Fibroblast of lung (primary cell): ENCODE measurements at regions not wholly inside any gene's neighbourhood (a gene's known extent, or its start where the extent isn't known, plus 50 kb on each side); places are given as distances from the start of the nearest gene placed in this dataset.
A peak's percentile ranks its signal among the peaks of the same experiment; 100 is the strongest.

ENCODE experiments used
- DNase-seq, 2 donors: peaks; one replicate each; pipeline versions ENCODE4 v3.0.0 to v3.0.0-alpha.2; 2010; ENCODE audit warnings: low read depth in 2 of 2
- H2AFZ ChIP-seq: 2 replicates; pipeline ENCODE4 v1.5.1; 2012; ENCODE audit warnings: low read length, control low read depth, inconsistent platforms
- H3K27ac ChIP-seq: 2 replicates; pipeline ENCODE4 v1.5.1; 2011; ENCODE audit warnings: low read length, control low read depth; ENCODE audit not compliant: insufficient read depth
- H3K27me3 ChIP-seq: 2 replicates; pipeline ENCODE4 v1.5.1; 2011; ENCODE audit warnings: mild to moderate bottlenecking, low read length; ENCODE audit not compliant: control insufficient read depth, insufficient read depth
- H3K36me3 ChIP-seq: 2 replicates; pipeline ENCODE4 v1.5.1; 2011; ENCODE audit warnings: low read length; ENCODE audit not compliant: control insufficient read depth, insufficient read depth
- H3K4me1 ChIP-seq: 2 replicates; pipeline ENCODE4 v1.5.1; 2011; ENCODE audit warnings: low read length; ENCODE audit not compliant: control insufficient read depth, insufficient read depth; ENCODE audit errors: extremely low read depth
- H3K4me2 ChIP-seq: 2 replicates; pipeline ENCODE4 v1.5.1; 2011; ENCODE audit warnings: low read length, control low read depth; ENCODE audit not compliant: insufficient read depth; ENCODE audit errors: extremely low read depth
- H3K4me3 ChIP-seq, 4 experiments: fragments of 200-600 bp in 1 of 4; sonication (generic) in 1 of 4; replicated peaks in 1 of 4; 2 replicates each; pipeline ENCODE4 v1.5.1; 2011 to 2016; ENCODE audit warnings: low read length in 4 of 4, low read depth in 3 of 4, mild to moderate bottlenecking in 3 of 4, control low read depth in 2 of 4, inconsistent platforms in 1 of 4, mixed read lengths in 1 of 4; ENCODE audit not compliant: insufficient read depth in 1 of 4; ENCODE audit errors: control extremely low read depth in 1 of 4
- H3K79me2 ChIP-seq: 2 replicates; pipeline ENCODE4 v1.5.1; 2012; ENCODE audit warnings: mild to moderate bottlenecking, low read length, inconsistent platforms; ENCODE audit not compliant: control insufficient read depth, insufficient read depth
- H3K9ac ChIP-seq: 2 replicates; pipeline ENCODE4 v1.5.1; 2011; ENCODE audit warnings: mild to moderate bottlenecking, low read length, control low read depth; ENCODE audit not compliant: insufficient read depth
- H3K9me3 ChIP-seq: 2 replicates; pipeline ENCODE4 v1.5.1; 2012; ENCODE audit warnings: low read depth, low read length; ENCODE audit not compliant: control insufficient read depth, insufficient read depth
- H4K20me1 ChIP-seq: 2 replicates; pipeline ENCODE4 v1.5.1; 2011; ENCODE audit warnings: low read length; ENCODE audit not compliant: control insufficient read depth, insufficient read depth; ENCODE audit errors: extremely low read depth
- EZH2 ChIP-seq: IDR thresholded peaks from 2 replicates; pipeline ENCODE4 v1.5.1; 2012; ENCODE audit warnings: low read length, control low read depth, mild to moderate bottlenecking; ENCODE audit errors: missing control alignments
- TF ChIP-seq, protein P1 (sequence below), 2 donors: IDR thresholded peaks in 1 of 2; conservative IDR thresholded peaks in 1 of 2; 1 replicate in 1 of 2; 2 replicates in 1 of 2; pipeline ENCODE4 v1.5.1; 2011 to 2012; ENCODE audit warnings: low read length in 2 of 2, control low read depth in 1 of 2, inconsistent platforms in 1 of 2, low read depth in 1 of 2, mild to moderate bottlenecking in 1 of 2

DNA sequence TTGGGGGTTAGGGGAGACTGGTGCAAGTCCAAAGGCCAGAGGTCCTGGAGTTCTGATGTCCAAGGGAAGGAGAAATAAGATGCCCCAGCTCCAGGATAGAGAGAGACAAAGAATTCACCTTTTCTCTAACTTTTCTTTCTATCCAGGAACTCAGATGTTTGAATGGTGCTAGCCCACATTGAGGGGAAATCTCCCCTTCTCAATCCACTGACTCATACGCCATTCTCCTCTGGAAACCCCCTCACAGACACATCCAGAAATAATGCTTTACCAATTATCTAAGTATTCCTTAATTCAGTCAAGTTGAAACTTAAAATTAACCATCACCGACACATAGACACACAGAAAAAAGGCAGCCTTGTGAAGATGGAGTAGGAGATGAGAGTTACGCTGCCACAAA lies 1085.2 kb downstream of the NSUN3 start:
- H3K9ac ChIP-seq = no peak overlapping the region
- no peak overlapping the region for H3K4me3 ChIP-seq
- no peaks in the 10 kb centered on the region for H3K36me3 ChIP-seq
- H3K9me3 ChIP-seq = no peaks in the 10 kb centered on the region
- no peak overlapping the region for H3K27ac ChIP-seq
- H3K4me2 ChIP-seq = no peak overlapping the region
- no peaks in the 10 kb centered on the region for H3K79me2 ChIP-seq
- H2AFZ ChIP-seq = no peak overlapping the region
- no peak for DNase-seq
- H4K20me1 ChIP-seq = no peaks in the 10 kb centered on the region
- no peaks in the 10 kb centered on the region for H3K27me3 ChIP-seq
- TF ChIP-seq, protein P1, sequence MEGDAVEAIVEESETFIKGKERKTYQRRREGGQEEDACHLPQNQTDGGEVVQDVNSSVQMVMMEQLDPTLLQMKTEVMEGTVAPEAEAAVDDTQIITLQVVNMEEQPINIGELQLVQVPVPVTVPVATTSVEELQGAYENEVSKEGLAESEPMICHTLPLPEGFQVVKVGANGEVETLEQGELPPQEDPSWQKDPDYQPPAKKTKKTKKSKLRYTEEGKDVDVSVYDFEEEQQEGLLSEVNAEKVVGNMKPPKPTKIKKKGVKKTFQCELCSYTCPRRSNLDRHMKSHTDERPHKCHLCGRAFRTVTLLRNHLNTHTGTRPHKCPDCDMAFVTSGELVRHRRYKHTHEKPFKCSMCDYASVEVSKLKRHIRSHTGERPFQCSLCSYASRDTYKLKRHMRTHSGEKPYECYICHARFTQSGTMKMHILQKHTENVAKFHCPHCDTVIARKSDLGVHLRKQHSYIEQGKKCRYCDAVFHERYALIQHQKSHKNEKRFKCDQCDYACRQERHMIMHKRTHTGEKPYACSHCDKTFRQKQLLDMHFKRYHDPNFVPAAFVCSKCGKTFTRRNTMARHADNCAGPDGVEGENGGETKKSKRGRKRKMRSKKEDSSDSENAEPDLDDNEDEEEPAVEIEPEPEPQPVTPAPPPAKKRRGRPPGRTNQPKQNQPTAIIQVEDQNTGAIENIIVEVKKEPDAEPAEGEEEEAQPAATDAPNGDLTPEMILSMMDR (conservative IDR thresholded peaks at IDR 0.05 in 1 of 2, IDR thresholded peaks at IDR 0.05 in 1 of 2; ENCODE audit: low read depth in 1 of 2, low read length in 2 of 2) = no peak
- no peak for TF ChIP-seq EZH2
- H3K4me1 ChIP-seq = no peaks in the 10 kb centered on the region

DNA sequence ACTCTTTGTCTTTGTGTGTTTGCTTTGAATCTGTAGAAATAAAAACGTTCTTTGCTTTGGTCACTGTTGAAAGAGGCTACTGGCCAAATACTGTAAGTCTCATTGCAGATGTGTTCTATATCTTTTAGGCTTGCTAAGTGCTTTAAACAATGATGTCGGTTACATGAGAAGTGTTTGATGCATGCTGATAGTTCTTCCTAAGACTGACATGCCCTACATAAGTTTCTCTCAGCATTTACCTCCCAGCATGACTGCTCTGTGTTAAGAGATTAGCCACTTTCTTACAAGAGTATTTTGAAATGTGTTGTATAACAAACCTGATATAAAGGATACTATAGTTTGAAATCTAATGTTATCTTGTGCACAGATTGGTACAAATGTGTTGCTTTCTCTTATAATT lies 1088.7 kb downstream of the NSUN3 start:
- DNase-seq = no peak
- Histone ChIP-seq H3K9ac (no peak overlapping the region), H2AFZ (no peak overlapping the region), H3K36me3 (no peaks in the 10 kb centered on the region), H3K9me3 (no peaks in the 10 kb centered on the region), H4K20me1 (no peaks in the 10 kb centered on the region), H3K79me2 (no peaks in the 10 kb centered on the region), H3K4me3 (no peak overlapping the region), H3K4me1 (no peaks in the 10 kb centered on the region), H3K4me2 (no peak overlapping the region), H3K27me3 (no peaks in the 10 kb centered on the region), H3K27ac (no peak overlapping the region)
- TF ChIP-seq, protein P1 (conservative IDR thresholded peaks at IDR 0.05 in 1 of 2, IDR thresholded peaks at IDR 0.05 in 1 of 2; ENCODE audit: low read depth in 1 of 2, low read length in 2 of 2) = no peak
- no peak for TF ChIP-seq EZH2

DNA sequence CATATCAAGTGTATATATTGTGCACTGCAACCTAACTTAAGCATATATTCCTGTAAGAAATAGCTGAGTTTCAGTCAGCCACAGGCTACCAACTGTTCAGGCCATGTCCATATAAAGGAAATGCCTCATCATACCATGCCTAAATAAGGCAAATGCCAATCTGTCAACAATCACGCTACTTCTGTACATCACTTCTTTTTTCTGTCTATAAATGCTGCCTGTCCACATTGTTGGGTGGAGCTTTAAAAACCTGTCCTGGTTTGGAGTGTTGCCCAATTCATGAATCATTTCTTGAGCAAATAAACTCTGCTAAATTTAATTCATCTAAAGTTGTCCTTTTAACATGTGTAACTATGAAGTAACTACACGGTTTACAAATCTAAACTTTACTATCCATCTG lies 1091.9 kb downstream of the NSUN3 start:
- TF ChIP-seq, protein P1 (conservative IDR thresholded peaks at IDR 0.05 in 1 of 2, IDR thresholded peaks at IDR 0.05 in 1 of 2; ENCODE audit: low read depth in 1 of 2, low read length in 2 of 2) = no peak
- no peak for TF ChIP-seq EZH2
- peak; percentile 21 to 69 for DNase-seq

More for the DNA sequence above, 1091.9 kb downstream of the NSUN3 start:
- H2AFZ ChIP-seq = no peak overlapping the region
- H3K4me1 ChIP-seq = no peaks in the 10 kb centered on the region
- H3K9me3 ChIP-seq = no peaks in the 10 kb centered on the region
- H3K36me3 ChIP-seq = no peaks in the 10 kb centered on the region
- H3K4me2 ChIP-seq = no peak overlapping the region
- no peak overlapping the region for H3K9ac ChIP-seq
- H4K20me1 ChIP-seq = no peaks in the 10 kb centered on the region
- no peaks in the 10 kb centered on the region for H3K79me2 ChIP-seq
- H3K4me3 ChIP-seq = no peak overlapping the region
- no peak overlapping the region for H3K27ac ChIP-seq
- H3K27me3 ChIP-seq = no peaks in the 10 kb centered on the region
